ENCODE measurements at regions not wholly inside any gene's neighbourhood (a gene's known extent, or its start where the extent isn't known, plus 50 kb on each side); places are given as distances from the start of the nearest gene placed in this dataset.

- Histone ChIP-seq H2AFZ (ENCODE audit: low read depth) (no peak overlapping the region), H3K4me3 (IDR thresholded peaks at IDR 0.05; ENCODE audit: insufficient read depth, low read depth, low read length) (no peak overlapping the region), H3K36me3 (ENCODE audit: insufficient read depth) (no peaks in the 10 kb centered on the region), H3K4me1 (ENCODE audit: low read depth, poor library complexity, severe bottlenecking) (no peaks in the 10 kb centered on the region), H3K9ac (no peak overlapping the region), H3K27me3 (ENCODE audit: insufficient read depth, low read depth) (no peaks in the 10 kb centered on the region), H3K4me2 (no peak overlapping the region), H3K79me2 (ENCODE audit: insufficient read depth, low read depth) (no peaks in the 10 kb centered on the region), H3K27ac (no peak overlapping the region), H4K20me1 (ENCODE audit: insufficient read depth) (no peaks in the 10 kb centered on the region)
- no peak for TF ChIP-seq CTCF (conservative IDR thresholded peaks at IDR 0.05; ENCODE audit: low read depth, low read length)
Measured at GRCh38 chr1:219506936-219507335, 106.0 kb downstream of the ZC3H11B start.

GRCh38 chr1:219506473-219506899 lies 106.4 kb downstream of the ZC3H11B start:
- Histone ChIP-seq H4K20me1 (ENCODE audit: insufficient read depth) (no peaks in the 10 kb centered on the region), H3K27me3 (ENCODE audit: insufficient read depth, low read depth) (no peaks in the 10 kb centered on the region), H3K36me3 (ENCODE audit: insufficient read depth) (no peaks in the 10 kb centered on the region), H2AFZ (ENCODE audit: low read depth) (no peak overlapping the region), H3K9ac (no peak overlapping the region), H3K79me2 (ENCODE audit: insufficient read depth, low read depth) (no peaks in the 10 kb centered on the region), H3K4me3 (IDR thresholded peaks at IDR 0.05; ENCODE audit: insufficient read depth, low read depth, low read length) (no peak overlapping the region), H3K4me1 (ENCODE audit: low read depth, poor library complexity, severe bottlenecking) (no peaks in the 10 kb centered on the region), H3K27ac (no peak overlapping the region), H3K4me2 (no peak overlapping the region)
- TF ChIP-seq CTCF (conservative IDR thresholded peaks at IDR 0.05; ENCODE audit: low read depth, low read length) = no peak

DNA sequence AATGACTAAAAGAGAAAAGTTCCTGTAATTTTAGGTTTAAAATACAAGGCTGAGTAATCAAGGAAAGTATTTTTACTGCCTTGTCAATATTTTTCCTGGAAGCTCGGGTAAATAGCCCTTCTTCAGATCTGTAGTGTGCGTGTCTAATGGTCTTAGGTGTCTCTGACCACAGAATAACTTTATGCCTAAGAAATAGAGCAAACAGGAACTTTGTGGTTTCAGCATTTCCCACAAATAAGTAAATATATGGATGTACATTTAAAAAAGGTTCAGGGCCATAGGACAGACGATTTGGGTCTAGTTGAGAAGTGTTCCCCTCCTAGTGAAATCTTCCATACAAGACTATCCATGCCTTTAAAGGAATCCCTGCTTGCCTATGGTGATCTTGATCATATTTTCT lies 107.0 kb downstream of the ZC3H11B start:
- Histone ChIP-seq H3K4me3 (IDR thresholded peaks at IDR 0.05; ENCODE audit: insufficient read depth, low read depth, low read length) (no peak overlapping the region), H3K79me2 (ENCODE audit: insufficient read depth, low read depth) (no peaks in the 10 kb centered on the region), H4K20me1 (ENCODE audit: insufficient read depth) (no peaks in the 10 kb centered on the region), H3K27me3 (ENCODE audit: insufficient read depth, low read depth) (no peaks in the 10 kb centered on the region), H3K27ac (no peak overlapping the region), H3K9ac (no peak overlapping the region), H2AFZ (ENCODE audit: low read depth) (no peak overlapping the region), H3K4me2 (no peak overlapping the region), H3K36me3 (ENCODE audit: insufficient read depth) (no peaks in the 10 kb centered on the region), H3K4me1 (ENCODE audit: low read depth, poor library complexity, severe bottlenecking) (no peaks in the 10 kb centered on the region)
- TF ChIP-seq CTCF (conservative IDR thresholded peaks at IDR 0.05; ENCODE audit: low read depth, low read length) = no peak

GRCh38 chr1:219503604-219504003 lies 109.3 kb downstream of the ZC3H11B start:
- no peak overlapping the region for H3K27ac ChIP-seq
- H3K4me3 ChIP-seq (IDR thresholded peaks at IDR 0.05; ENCODE audit: insufficient read depth, low read depth, low read length) = no peak overlapping the region
- no peaks in the 10 kb centered on the region for H3K79me2 ChIP-seq (ENCODE audit: insufficient read depth, low read depth)
- no peaks in the 10 kb centered on the region for H3K4me1 ChIP-seq (ENCODE audit: low read depth, poor library complexity, severe bottlenecking)
- no peak for TF ChIP-seq CTCF (conservative IDR thresholded peaks at IDR 0.05; ENCODE audit: low read depth, low read length)
- no peak overlapping the region for H3K9ac ChIP-seq
- no peaks in the 10 kb centered on the region for H4K20me1 ChIP-seq (ENCODE audit: insufficient read depth)
- no peak overlapping the region for H3K4me2 ChIP-seq
- no peaks in the 10 kb centered on the region for H3K36me3 ChIP-seq (ENCODE audit: insufficient read depth)
- no peak overlapping the region for H2AFZ ChIP-seq (ENCODE audit: low read depth)
- no peaks in the 10 kb centered on the region for H3K27me3 ChIP-seq (ENCODE audit: insufficient read depth, low read depth)

Measured in KMS-11 (cell line).